ENCODE measurements at regions not wholly inside any gene's neighbourhood (a gene's known extent, or its start where the extent isn't known, plus 50 kb on each side); places are given as distances from the start of the nearest gene placed in this dataset.

- Histone ChIP-seq H3K4me2 (ENCODE audit: control insufficient read depth, insufficient read depth) (no peak overlapping the region), H3K27me3 (replicated peaks in 1 of 2; ENCODE audit: control insufficient read depth in 2 of 2, insufficient read depth in 2 of 2, low read length in 1 of 2) (no peaks in the 10 kb centered on the region), H4K20me1 (ENCODE audit: control insufficient read depth, insufficient read depth) (no peaks in the 10 kb centered on the region), H2AFZ (ENCODE audit: control insufficient read depth, low read depth, low read length) (no peak overlapping the region), H3K9me3 (replicated peaks; ENCODE audit: control insufficient read depth, insufficient read depth, low read length) (no peaks in the 10 kb centered on the region), H3K4me3 (no peak overlapping the region), H3K27ac (ENCODE audit: control insufficient read depth, insufficient read depth) (no peak overlapping the region), H3K36me3 (ENCODE audit: control insufficient read depth in 2 of 2, insufficient read depth in 2 of 2, low read length in 1 of 2) (no peaks in the 10 kb centered on the region), H3K9ac (ENCODE audit: control insufficient read depth, insufficient read depth, low read length) (no peak overlapping the region), H3K4me1 (ENCODE audit: control insufficient read depth, insufficient read depth, low read length) (no peaks in the 10 kb centered on the region), H3K79me2 (ENCODE audit: control insufficient read depth, insufficient read depth, low read length) (no peaks in the 10 kb centered on the region)
- BruUV-seq (replicated peaks) = no TSS peak
- no peak for FAIRE-seq
- ChIA-PET CTCF (interaction anchor here (0.8 kb wide), 1 partner anchor 33 kb away, joined by 3 read pairs; no protein-coding TSS in a partner anchor), SMC1A (ENCODE audit: uncharacterized antibody, unreplicated experiment) (no interaction called here), POLR2A (no interaction called here), RAD21 (ENCODE audit: unreplicated experiment) (no interaction called here)
- in situ Hi-C loops (cut with MboI) (no loop called here), intact Hi-C loops (cut with micrococcal nuclease; ENCODE audit: unreplicated experiment) (no loop called here)
- TF ChIP-seq ZNF592 (IDR thresholded peaks at IDR 0.05) = no peak
- no peak for TF ChIP-seq SREBF1 (IDR thresholded peaks at IDR 0.05; ENCODE audit: low read length)
- no peak for TF ChIP-seq ATF7 (IDR thresholded peaks at IDR 0.05; ENCODE audit: low read depth)
- TF ChIP-seq ZSCAN29 (IDR thresholded peaks at IDR 0.05) = no peak
- no peak for TF ChIP-seq DPF2 (IDR thresholded peaks at IDR 0.05)
- TF ChIP-seq PAX8 (IDR thresholded peaks at IDR 0.05) = no peak
- no peak for TF ChIP-seq PAX5 (IDR thresholded peaks at IDR 0.05; ENCODE audit: borderline replicate concordance, low read depth, low read length)
- TF ChIP-seq ZNF207 (IDR thresholded peaks at IDR 0.05; ENCODE audit: borderline replicate concordance) = no peak
- no peak for DNase-seq (ENCODE audit: low read depth, low spot score)
- ATAC-seq = no peak
Observed at GRCh38 chr4:180485407-180485806, 1757.8 kb upstream of the TENM3 start.

All from GM12878 (cell line).